Hypothalamus (tissue), 51 donors: ENCODE measurements at regions not wholly inside any gene's neighbourhood (a gene's known extent, or its start where the extent isn't known, plus 50 kb on each side); places are given as distances from the start of the nearest gene placed in this dataset.
A peak's percentile ranks its signal among the peaks of the same experiment; 100 is the strongest.

Experiments
- DNase-seq, 51 donors: peaks; one replicate each; lab custom pipeline; 2025; lab: John Stamatoyannopoulos, UW

- no peak for DNase-seq
These were observed 366.9 kb upstream of the RASGEF1B start for GRCh38 chr4:81838586-81838985.

- DNase-seq = no peak
These were observed 365.0 kb upstream of the RASGEF1B start for GRCh38 chr4:81836716-81837115.

GRCh38 chr4:81833576-81833975 is 361.9 kb upstream of the RASGEF1B start:
- DNase-seq = peak in 1 of 51 donors; percentile 3

GRCh38 chr4:81828991-81829390 is 357.3 kb upstream of the RASGEF1B start:
- DNase-seq = no peak

- DNase-seq = no peak
These were observed 356.0 kb upstream of the RASGEF1B start for GRCh38 chr4:81827577-81828202.

GRCh38 chr4:81826817-81827424 is 355.2 kb upstream of the RASGEF1B start:
- DNase-seq = no peak

GRCh38 chr4:81826335-81826734 is 354.6 kb upstream of the RASGEF1B start:
- no peak for DNase-seq

GRCh38 chr4:81818385-81818920 is 346.7 kb upstream of the RASGEF1B start:
- DNase-seq = no peak

GRCh38 chr4:81816031-81816761 is 344.5 kb upstream of the RASGEF1B start:
- no peak for DNase-seq

- peak in 1 of 51 donors; percentile 11 for DNase-seq
These were observed 343.4 kb upstream of the RASGEF1B start for GRCh38 chr4:81814987-81815541.

GRCh38 chr4:81811562-81812293 is 340.0 kb upstream of the RASGEF1B start:
- DNase-seq = no peak

- DNase-seq = no peak
These were observed 336.4 kb upstream of the RASGEF1B start for GRCh38 chr4:81808011-81808672.

GRCh38 chr4:81807386-81807785 is 335.7 kb upstream of the RASGEF1B start:
- no peak for DNase-seq

GRCh38 chr4:81806485-81806884 is 334.8 kb upstream of the RASGEF1B start:
- DNase-seq = no peak

GRCh38 chr4:81804849-81805248 is 333.1 kb upstream of the RASGEF1B start:
- no peak for DNase-seq

- DNase-seq = no peak
These were observed 330.7 kb upstream of the RASGEF1B start for GRCh38 chr4:81802285-81802846.

- no peak for DNase-seq
These were observed 327.7 kb upstream of the RASGEF1B start for GRCh38 chr4:81799371-81799770.

- no peak for DNase-seq
These were observed 325.3 kb upstream of the RASGEF1B start for GRCh38 chr4:81796790-81797528.

GRCh38 chr4:81792521-81792920 is 320.8 kb upstream of the RASGEF1B start:
- no peak for DNase-seq
